H1 (cell line): ENCODE measurements at regions not wholly inside any gene's neighbourhood (a gene's known extent, or its start where the extent isn't known, plus 50 kb on each side); places are given as distances from the start of the nearest gene placed in this dataset.

ENCODE experiments used
- CTCF ChIA-PET: fragments of 300-600 bp; sonication (Branson Sonifier 250); formaldehyde crosslinking; loops from one replicate; lab custom pipeline; 2021; ENCODE audit not compliant: partially characterized antibody; lab: Charles Lee
- POLR2A ChIA-PET: fragments of 300-600 bp; sonication (Branson Sonifier 250); formaldehyde crosslinking; loops from one replicate; lab custom pipeline; 2021; ENCODE audit warnings: inconsistent platforms; ENCODE audit not compliant: partially characterized antibody; lab: Charles Lee
- DNase-seq, 2 experiments: peaks; one replicate each; pipeline versions ENCODE4 v3.0.0 to v3.0.0-alpha.2; 2010 to 2022; ENCODE audit warnings: low spot score in 2 of 2, low read depth in 1 of 2, mixed read lengths in 1 of 2
- FAIRE-seq: peaks from 2 replicates; lab custom pipeline; 2011; peaks lifted over from hg19 to GRCh38; lab: Jason Lieb, UNC
- H2AFZ ChIP-seq: 2 replicates; pipeline ENCODE4 v1.8.1; 2012; ENCODE audit warnings: low read length, inconsistent platforms
- H2AK5ac ChIP-seq: 2 replicates; pipeline ENCODE4 v1.6.1; 2013; ENCODE audit warnings: low read depth, low read length
- H2BK120ac ChIP-seq: replicated peaks from 2 replicates; pipeline ENCODE3; 2013; ENCODE audit warnings: low read depth, low read length, inconsistent platforms
- H2BK12ac ChIP-seq: 2 replicates; pipeline ENCODE4 v1.6.1; 2013; ENCODE audit warnings: low read depth, low read length
- H2BK15ac ChIP-seq: 2 replicates; pipeline ENCODE4 v1.6.1; 2013; ENCODE audit warnings: low read length
- H2BK20ac ChIP-seq: 2 replicates; pipeline ENCODE4 v1.6.1; 2013; ENCODE audit warnings: low read length
- H2BK5ac ChIP-seq: 2 replicates; pipeline ENCODE4 v1.6.1; 2013; ENCODE audit warnings: low read depth, low read length
- H3K14ac ChIP-seq: 2 replicates; pipeline ENCODE4 v1.6.1; 2013; ENCODE audit warnings: inconsistent platforms; ENCODE audit not compliant: insufficient read length
- H3K18ac ChIP-seq: 2 replicates; pipeline ENCODE4 v1.6.1; 2013; ENCODE audit warnings: low read length; ENCODE audit errors: extremely low read depth
- H3K23ac ChIP-seq: 2 replicates; pipeline ENCODE4 v1.6.1; 2013; ENCODE audit warnings: inconsistent platforms; ENCODE audit not compliant: insufficient read length
- H3K23me2 ChIP-seq: 2 replicates; pipeline ENCODE4 v1.6.1; 2013; ENCODE audit warnings: low read depth, low read length
- H3K27ac ChIP-seq: 2 replicates; pipeline ENCODE4 v1.6.1; 2011; ENCODE audit warnings: low read depth, low read length, inconsistent platforms
- H3K27me3 ChIP-seq, 4 experiments: replicated peaks in 1 of 4; 1 replicate in 1 of 4; 2 replicates in 3 of 4; pipeline versions ENCODE4 v1.6.1 to v1.8.1; 2011 to 2013; ENCODE audit warnings: low read length in 3 of 4, mild to moderate bottlenecking in 3 of 4, inconsistent platforms in 2 of 4, mixed read lengths in 2 of 4, moderate library complexity in 1 of 4; ENCODE audit not compliant: control insufficient read depth in 3 of 4, insufficient read depth in 3 of 4; ENCODE audit errors: extremely low read depth in 1 of 4
- H3K36me3 ChIP-seq, 4 experiments: 2 replicates each; pipeline versions ENCODE4 v1.6.1 to v1.8.1; 2011 to 2013; ENCODE audit warnings: mild to moderate bottlenecking in 4 of 4, low read length in 3 of 4, moderate library complexity in 2 of 4, control low read depth in 1 of 4, inconsistent platforms in 1 of 4; ENCODE audit not compliant: insufficient read depth in 4 of 4, control insufficient read depth in 2 of 4
- H3K4ac ChIP-seq: replicated peaks from 2 replicates; pipeline ENCODE3; 2013; ENCODE audit warnings: low read length, low read depth, mixed read lengths, inconsistent platforms; ENCODE audit not compliant: insufficient read length
- H3K4me1 ChIP-seq, 4 experiments: replicated peaks in 1 of 4; 1 replicate in 1 of 4; 2 replicates in 3 of 4; pipeline versions ENCODE4 v1.6.1 to v1.8.1; 2011 to 2013; ENCODE audit warnings: low read length in 3 of 4, inconsistent platforms in 2 of 4, mixed read lengths in 1 of 4; ENCODE audit not compliant: insufficient read depth in 4 of 4, control insufficient read depth in 3 of 4
- H3K4me2 ChIP-seq, 2 experiments: 2 replicates each; pipeline versions ENCODE4 v1.6.1 to v1.8.1; 2011 to 2013; ENCODE audit warnings: low read depth in 2 of 2, low read length in 2 of 2, control low read depth in 1 of 2, inconsistent platforms in 1 of 2, mild to moderate bottlenecking in 1 of 2; ENCODE audit not compliant: insufficient read depth in 1 of 2
- H3K4me3 ChIP-seq, 4 experiments: fragments of 200-600, 300-600 bp in 1 of 4; sonication (generic), shearing (Covaris generic), sonication (Bioruptor Twin) in 1 of 4; 2 replicates each; pipeline versions ENCODE4 v1.5.1 to v1.8.1; 2011 to 2016; ENCODE audit warnings: low read length in 4 of 4, low read depth in 3 of 4, control low read depth in 2 of 4, inconsistent platforms in 2 of 4, mild to moderate bottlenecking in 2 of 4, mixed read lengths in 1 of 4, moderate library complexity in 1 of 4; ENCODE audit not compliant: insufficient read depth in 2 of 4; ENCODE audit errors: extremely low read depth in 1 of 4
- H3K56ac ChIP-seq: replicated peaks from 2 replicates; pipeline ENCODE3; 2013; ENCODE audit warnings: low read depth, mild to moderate bottlenecking, mixed read lengths, low read length, inconsistent platforms; ENCODE audit not compliant: insufficient read length
- H3K79me1 ChIP-seq: 2 replicates; pipeline ENCODE4 v1.6.1; 2013; ENCODE audit warnings: low read depth, low read length, control low read depth
- H3K79me2 ChIP-seq, 2 experiments: 2 replicates each; pipeline versions ENCODE4 v1.6.1 to v1.8.1; 2012 to 2013; ENCODE audit warnings: low read length in 2 of 2, mild to moderate bottlenecking in 2 of 2, inconsistent platforms in 1 of 2; ENCODE audit not compliant: insufficient read depth in 2 of 2, control insufficient read depth in 1 of 2
- H3K9ac ChIP-seq, 4 experiments: replicated peaks in 1 of 4; 1 replicate in 1 of 4; 2 replicates in 3 of 4; pipeline versions ENCODE4 v1.6.1 to v1.8.1; 2011 to 2013; ENCODE audit warnings: low read depth in 3 of 4, low read length in 3 of 4, control low read depth in 2 of 4, mild to moderate bottlenecking in 2 of 4, moderate library complexity in 2 of 4, inconsistent platforms in 1 of 4; ENCODE audit errors: extremely low read depth in 1 of 4
- H3K9me3 ChIP-seq, 2 experiments: 2 replicates each; pipeline versions ENCODE4 v1.6.1 to v1.8.1; 2012 to 2013; ENCODE audit warnings: mild to moderate bottlenecking in 2 of 2, moderate library complexity in 2 of 2, control low read depth in 1 of 2, inconsistent platforms in 1 of 2, low read depth in 1 of 2, low read length in 1 of 2, mixed read lengths in 1 of 2; ENCODE audit not compliant: insufficient read depth in 2 of 2
- H4K20me1 ChIP-seq, 2 experiments: replicated peaks in 1 of 2; 2 replicates each; pipeline versions ENCODE3 to v1.8.1; 2011 to 2013; ENCODE audit warnings: inconsistent platforms in 2 of 2, low read length in 2 of 2, mild to moderate bottlenecking in 1 of 2; ENCODE audit not compliant: insufficient read depth in 2 of 2, control insufficient read depth in 1 of 2
- H4K5ac ChIP-seq: 2 replicates; pipeline ENCODE4 v1.6.1; 2013; ENCODE audit warnings: low read length, low read depth, mixed read lengths, inconsistent platforms; ENCODE audit not compliant: insufficient read length
- H4K8ac ChIP-seq: 2 replicates; pipeline ENCODE4 v1.8.0; 2013; ENCODE audit warnings: mild to moderate bottlenecking, moderate library complexity, low read length, inconsistent platforms; ENCODE audit not compliant: insufficient read depth; ENCODE audit errors: extremely low read depth
- H4K91ac ChIP-seq: replicated peaks from 2 replicates; pipeline ENCODE3; 2013; ENCODE audit warnings: low read length, mixed read lengths, inconsistent platforms; ENCODE audit not compliant: insufficient read length
- ATF2 ChIP-seq: IDR thresholded peaks from 2 replicates; pipeline ENCODE4 v1.6.1; 2012; ENCODE audit warnings: low read length, inconsistent platforms
- CBX8 ChIP-seq: fragments of 300-800, 300-1000 bp; sonication (generic); IDR thresholded peaks from 2 replicates; pipeline ENCODE4 v1.7.1; 2016; ENCODE audit warnings: low read depth, low read length, borderline replicate concordance
- CHD1 ChIP-seq: IDR thresholded peaks from 2 replicates; pipeline ENCODE4 v1.6.1; 2012; ENCODE audit warnings: low read depth, low read length, improper control_type of control experiment
- CHD2 ChIP-seq: IDR thresholded peaks from 2 replicates; pipeline ENCODE4 v1.6.1; 2012; ENCODE audit warnings: low read length, improper control_type of control experiment
- CTBP2 ChIP-seq: IDR thresholded peaks from 2 replicates; pipeline ENCODE4 v1.7.0; 2011; ENCODE audit warnings: borderline replicate concordance, mild to moderate bottlenecking, moderate library complexity, mixed read lengths, low read length; ENCODE audit not compliant: insufficient read depth, insufficient read length
- GABPA ChIP-seq: IDR thresholded peaks from 2 replicates; pipeline ENCODE4 v1.6.1; 2011; ENCODE audit warnings: mild to moderate bottlenecking, low read length, moderate library complexity, borderline replicate concordance; ENCODE audit not compliant: insufficient read depth
- RAD21 ChIP-seq, 2 experiments: IDR thresholded peaks in 1 of 2; conservative IDR thresholded peaks in 1 of 2; 2 replicates each; pipeline ENCODE4 v1.6.1; 2011; ENCODE audit warnings: low read depth in 2 of 2, low read length in 2 of 2, improper control_type of control experiment in 1 of 2, inconsistent platforms in 1 of 2, mild to moderate bottlenecking in 1 of 2, moderate library complexity in 1 of 2
- RXRA ChIP-seq: IDR thresholded peaks from 2 replicates; pipeline ENCODE4 v1.6.1; 2011; ENCODE audit warnings: low read depth, mild to moderate bottlenecking, low read length, moderate library complexity; ENCODE audit not compliant: insufficient read depth
- SP1 ChIP-seq: IDR thresholded peaks from 2 replicates; pipeline ENCODE4 v1.6.1; 2011; ENCODE audit warnings: low read depth, low read length
- TEAD4 ChIP-seq: IDR thresholded peaks from 2 replicates; pipeline ENCODE4 v1.6.1; 2012; ENCODE audit warnings: low read depth, low read length, inconsistent platforms, mixed read lengths
- ZNF274 ChIP-seq: IDR thresholded peaks from 2 replicates; pipeline ENCODE4 v1.7.0; 2012; ENCODE audit warnings: low read length, borderline replicate concordance; ENCODE audit errors: extremely low read depth
- WGBS, 2 experiments: shearing (Covaris generic) in 1 of 2; methylation state at CpG; one replicate each; pipeline versions ENCODE4 v1.1.6 to v1.1.7; 2013 to 2015; ENCODE audit warnings: low lambda C conversion rate in 2 of 2, mixed read lengths in 2 of 2, inconsistent platforms in 1 of 2, low coverage in 1 of 2, missing lambda C conversion rate in 1 of 2; ENCODE audit not compliant: insufficient replicate concordance in 2 of 2, insufficient coverage in 1 of 2, insufficient read length in 1 of 2; ENCODE audit errors: extremely low coverage in 1 of 2, missing lambda C conversion rate in 1 of 2; 5-methylcytosine and 5-hydroxymethylcytosine counted together

GRCh38 chr20:24798930-24799705 is 150.0 kb upstream of the CST7 start:
- Histone ChIP-seq H2AK5ac (no peak overlapping the region), H4K5ac (no peak overlapping the region), H3K4me1 (no peaks in the 10 kb centered on the region), H2BK15ac (no peak overlapping the region), H2AFZ (no peak overlapping the region), H2BK20ac (no peak overlapping the region), H3K36me3 (no peaks in the 10 kb centered on the region), H3K27me3 (no peaks in the 10 kb centered on the region), H3K4me3 (no peak overlapping the region), H2BK5ac (no peak overlapping the region), H3K18ac (no peak overlapping the region), H3K23me2 (0 out of 2 replicates have a peak, but pooled peaks cover 1% of the 10 kb centered on the region), H2BK12ac (no peak overlapping the region), H3K4me2 (no peak overlapping the region), H3K9me3 (no peaks in the 10 kb centered on the region), H3K14ac (no peak overlapping the region), H3K56ac (no peak overlapping the region), H3K4ac (no peak overlapping the region), H3K9ac (no peak overlapping the region), H3K27ac (no peak overlapping the region), H3K23ac (no peak overlapping the region), H2BK120ac (no peak overlapping the region), H4K20me1 (no peaks in the 10 kb centered on the region), H4K91ac (no peak overlapping the region), H4K8ac (no peak overlapping the region), H3K79me2 (no peaks in the 10 kb centered on the region), H3K79me1 (no peaks in the 10 kb centered on the region)
- DNase-seq = no peak
- ChIA-PET CTCF (interaction anchor here (1.0 to 2.5 kb wide), 6 partner anchors 8 to 132 kb away, joined by 3 to 12 read pairs (median 4); no protein-coding TSS in a partner anchor), POLR2A (no interaction called here)
- WGBS, 2 experiments = 95% methylated on average over 13 of the region's 13 CpGs; no CpG with 5 or more reads in 1 of the 2 experiments
- no peak for FAIRE-seq
- no peak for TF ChIP-seq CHD2
- no peak for TF ChIP-seq CHD1
- no peak for TF ChIP-seq SP1
- TF ChIP-seq GABPA = no peak
- no peak for TF ChIP-seq TEAD4
- TF ChIP-seq RXRA = no peak
- TF ChIP-seq CBX8 = no peak
- TF ChIP-seq RAD21 (IDR thresholded peaks at IDR 0.05 in 1 of 2, conservative IDR thresholded peaks at IDR 0.05 in 1 of 2; ENCODE audit: low read depth in 2 of 2, low read length in 2 of 2) = no peak
- TF ChIP-seq ATF2 = no peak
- no peak for TF ChIP-seq ZNF274
- no peak for TF ChIP-seq CTBP2
